Fibroblast of lung (primary cell): ENCODE measurements at regions not wholly inside any gene's neighbourhood (a gene's known extent, or its start where the extent isn't known, plus 50 kb on each side); places are given as distances from the start of the nearest gene placed in this dataset.

Experiments used
- CTCF ChIP-seq, 2 donors: IDR thresholded peaks in 1 of 2; conservative IDR thresholded peaks in 1 of 2; 1 replicate in 1 of 2; 2 replicates in 1 of 2; pipeline ENCODE4 v1.5.1; 2011 to 2012; ENCODE audit warnings: low read length in 2 of 2, control low read depth in 1 of 2, inconsistent platforms in 1 of 2, low read depth in 1 of 2, mild to moderate bottlenecking in 1 of 2
- EZH2 ChIP-seq: IDR thresholded peaks from 2 replicates; pipeline ENCODE4 v1.5.1; 2012; ENCODE audit warnings: low read length, control low read depth, mild to moderate bottlenecking; ENCODE audit errors: missing control alignments

GRCh38 chr12:76187177-76187576 lies 102.7 kb upstream of the NAP1L1 start:
- TF ChIP-seq CTCF (conservative IDR thresholded peaks at IDR 0.05 in 1 of 2, IDR thresholded peaks at IDR 0.05 in 1 of 2; ENCODE audit: low read depth in 1 of 2, low read length in 2 of 2) (no peak), EZH2 (no peak)
